Liver (tissue), 3 donors: ENCODE measurements at regions not wholly inside any gene's neighbourhood (a gene's known extent, or its start where the extent isn't known, plus 50 kb on each side); places are given as distances from the start of the nearest gene placed in this dataset.
"Not testable (repeated sequence)": the region's sequence is repeated elsewhere in the genome, so short reads cannot be mapped to it uniquely, and the experiment has no call there.

ENCODE experiments used
- GABPA ChIP-seq, 2 donors: IDR thresholded peaks in 1 of 2; conservative IDR thresholded peaks in 1 of 2; 2 replicates each; pipeline ENCODE4 v1.6.1; 2016; ENCODE audit warnings: antibody characterized with exemption in 2 of 2, mild to moderate bottlenecking in 1 of 2, moderate library complexity in 1 of 2
- JUND ChIP-seq, 2 donors: IDR thresholded peaks; 2 replicates each; pipeline ENCODE4 v1.6.1; 2016; ENCODE audit warnings: antibody characterized with exemption in 2 of 2
- RAD21 ChIP-seq, 2 donors: IDR thresholded peaks; 2 replicates each; pipeline ENCODE4 v1.6.1; 2016; ENCODE audit warnings: antibody characterized with exemption in 2 of 2, mild to moderate bottlenecking in 2 of 2
- TAF1 ChIP-seq: conservative IDR thresholded peaks from 2 replicates; pipeline ENCODE4 v1.6.1; 2016; ENCODE audit warnings: antibody characterized with exemption, mild to moderate bottlenecking
- TF ChIP-seq, protein P1 (sequence below): fragments of 150-350 bp; IDR thresholded peaks from 2 replicates; pipeline ENCODE4 v1.5.1; 2017; ENCODE audit warnings: improper control_type of control experiment, low read depth, low read length; ENCODE audit not compliant: missing input control
- TF ChIP-seq, protein P2 (sequence below): IDR thresholded peaks from 2 replicates; pipeline ENCODE4 v1.6.1; 2016; ENCODE audit warnings: antibody characterized with exemption
- TF ChIP-seq, protein P3 (sequence below): IDR thresholded peaks from 2 replicates; pipeline ENCODE4 v1.6.1; 2016; ENCODE audit warnings: antibody characterized with exemption, mild to moderate bottlenecking
- TF ChIP-seq, protein P4 (sequence below): IDR thresholded peaks from 2 replicates; pipeline ENCODE4 v1.6.1; 2016; ENCODE audit warnings: antibody characterized with exemption
- TF ChIP-seq, protein P5 (sequence below): IDR thresholded peaks from 2 replicates; pipeline ENCODE4 v1.6.1; 2016; ENCODE audit warnings: antibody characterized with exemption
- donor health status: healthy.
- donor health status: healthy.

DNA sequence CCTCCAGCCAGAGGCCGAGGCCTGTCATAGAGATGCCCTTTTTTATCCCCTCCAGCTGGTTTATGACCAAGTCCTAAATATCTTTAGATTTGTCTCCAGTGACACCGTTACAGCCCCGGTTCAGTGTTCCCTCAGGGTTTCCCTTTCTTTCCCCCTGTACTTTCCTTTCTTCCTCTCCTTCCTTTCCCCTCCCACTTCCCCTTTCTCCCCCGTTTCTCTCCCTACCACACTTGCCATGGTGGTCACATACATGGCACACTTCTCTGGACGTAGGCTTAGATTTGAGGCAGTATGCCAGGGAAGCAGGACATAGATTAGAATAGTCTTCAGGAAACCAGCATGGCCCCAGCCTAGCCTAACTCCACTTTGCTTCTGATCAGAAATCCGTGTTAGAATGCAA lies 188.3 kb downstream of the OR4M2 start:
- TF ChIP-seq, protein P1, sequence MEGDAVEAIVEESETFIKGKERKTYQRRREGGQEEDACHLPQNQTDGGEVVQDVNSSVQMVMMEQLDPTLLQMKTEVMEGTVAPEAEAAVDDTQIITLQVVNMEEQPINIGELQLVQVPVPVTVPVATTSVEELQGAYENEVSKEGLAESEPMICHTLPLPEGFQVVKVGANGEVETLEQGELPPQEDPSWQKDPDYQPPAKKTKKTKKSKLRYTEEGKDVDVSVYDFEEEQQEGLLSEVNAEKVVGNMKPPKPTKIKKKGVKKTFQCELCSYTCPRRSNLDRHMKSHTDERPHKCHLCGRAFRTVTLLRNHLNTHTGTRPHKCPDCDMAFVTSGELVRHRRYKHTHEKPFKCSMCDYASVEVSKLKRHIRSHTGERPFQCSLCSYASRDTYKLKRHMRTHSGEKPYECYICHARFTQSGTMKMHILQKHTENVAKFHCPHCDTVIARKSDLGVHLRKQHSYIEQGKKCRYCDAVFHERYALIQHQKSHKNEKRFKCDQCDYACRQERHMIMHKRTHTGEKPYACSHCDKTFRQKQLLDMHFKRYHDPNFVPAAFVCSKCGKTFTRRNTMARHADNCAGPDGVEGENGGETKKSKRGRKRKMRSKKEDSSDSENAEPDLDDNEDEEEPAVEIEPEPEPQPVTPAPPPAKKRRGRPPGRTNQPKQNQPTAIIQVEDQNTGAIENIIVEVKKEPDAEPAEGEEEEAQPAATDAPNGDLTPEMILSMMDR: not testable (repeated sequence)
- not testable (repeated sequence) for TF ChIP-seq JUND (IDR thresholded peaks at IDR 0.05); RAD21 (IDR thresholded peaks at IDR 0.05); GABPA (IDR thresholded peaks at IDR 0.05 in 1 of 2, conservative IDR thresholded peaks at IDR 0.05 in 1 of 2); TAF1
- TF ChIP-seq, protein P2, sequence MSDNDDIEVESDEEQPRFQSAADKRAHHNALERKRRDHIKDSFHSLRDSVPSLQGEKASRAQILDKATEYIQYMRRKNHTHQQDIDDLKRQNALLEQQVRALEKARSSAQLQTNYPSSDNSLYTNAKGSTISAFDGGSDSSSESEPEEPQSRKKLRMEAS: not testable (repeated sequence)
- TF ChIP-seq, protein P3, sequence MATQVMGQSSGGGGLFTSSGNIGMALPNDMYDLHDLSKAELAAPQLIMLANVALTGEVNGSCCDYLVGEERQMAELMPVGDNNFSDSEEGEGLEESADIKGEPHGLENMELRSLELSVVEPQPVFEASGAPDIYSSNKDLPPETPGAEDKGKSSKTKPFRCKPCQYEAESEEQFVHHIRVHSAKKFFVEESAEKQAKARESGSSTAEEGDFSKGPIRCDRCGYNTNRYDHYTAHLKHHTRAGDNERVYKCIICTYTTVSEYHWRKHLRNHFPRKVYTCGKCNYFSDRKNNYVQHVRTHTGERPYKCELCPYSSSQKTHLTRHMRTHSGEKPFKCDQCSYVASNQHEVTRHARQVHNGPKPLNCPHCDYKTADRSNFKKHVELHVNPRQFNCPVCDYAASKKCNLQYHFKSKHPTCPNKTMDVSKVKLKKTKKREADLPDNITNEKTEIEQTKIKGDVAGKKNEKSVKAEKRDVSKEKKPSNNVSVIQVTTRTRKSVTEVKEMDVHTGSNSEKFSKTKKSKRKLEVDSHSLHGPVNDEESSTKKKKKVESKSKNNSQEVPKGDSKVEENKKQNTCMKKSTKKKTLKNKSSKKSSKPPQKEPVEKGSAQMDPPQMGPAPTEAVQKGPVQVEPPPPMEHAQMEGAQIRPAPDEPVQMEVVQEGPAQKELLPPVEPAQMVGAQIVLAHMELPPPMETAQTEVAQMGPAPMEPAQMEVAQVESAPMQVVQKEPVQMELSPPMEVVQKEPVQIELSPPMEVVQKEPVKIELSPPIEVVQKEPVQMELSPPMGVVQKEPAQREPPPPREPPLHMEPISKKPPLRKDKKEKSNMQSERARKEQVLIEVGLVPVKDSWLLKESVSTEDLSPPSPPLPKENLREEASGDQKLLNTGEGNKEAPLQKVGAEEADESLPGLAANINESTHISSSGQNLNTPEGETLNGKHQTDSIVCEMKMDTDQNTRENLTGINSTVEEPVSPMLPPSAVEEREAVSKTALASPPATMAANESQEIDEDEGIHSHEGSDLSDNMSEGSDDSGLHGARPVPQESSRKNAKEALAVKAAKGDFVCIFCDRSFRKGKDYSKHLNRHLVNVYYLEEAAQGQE: not testable (repeated sequence)
- TF ChIP-seq, protein P4, sequence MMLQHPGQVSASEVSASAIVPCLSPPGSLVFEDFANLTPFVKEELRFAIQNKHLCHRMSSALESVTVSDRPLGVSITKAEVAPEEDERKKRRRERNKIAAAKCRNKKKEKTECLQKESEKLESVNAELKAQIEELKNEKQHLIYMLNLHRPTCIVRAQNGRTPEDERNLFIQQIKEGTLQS: not testable (repeated sequence)
- TF ChIP-seq, protein P5, sequence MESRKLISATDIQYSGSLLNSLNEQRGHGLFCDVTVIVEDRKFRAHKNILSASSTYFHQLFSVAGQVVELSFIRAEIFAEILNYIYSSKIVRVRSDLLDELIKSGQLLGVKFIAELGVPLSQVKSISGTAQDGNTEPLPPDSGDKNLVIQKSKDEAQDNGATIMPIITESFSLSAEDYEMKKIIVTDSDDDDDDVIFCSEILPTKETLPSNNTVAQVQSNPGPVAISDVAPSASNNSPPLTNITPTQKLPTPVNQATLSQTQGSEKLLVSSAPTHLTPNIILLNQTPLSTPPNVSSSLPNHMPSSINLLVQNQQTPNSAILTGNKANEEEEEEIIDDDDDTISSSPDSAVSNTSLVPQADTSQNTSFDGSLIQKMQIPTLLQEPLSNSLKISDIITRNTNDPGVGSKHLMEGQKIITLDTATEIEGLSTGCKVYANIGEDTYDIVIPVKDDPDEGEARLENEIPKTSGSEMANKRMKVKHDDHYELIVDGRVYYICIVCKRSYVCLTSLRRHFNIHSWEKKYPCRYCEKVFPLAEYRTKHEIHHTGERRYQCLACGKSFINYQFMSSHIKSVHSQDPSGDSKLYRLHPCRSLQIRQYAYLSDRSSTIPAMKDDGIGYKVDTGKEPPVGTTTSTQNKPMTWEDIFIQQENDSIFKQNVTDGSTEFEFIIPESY: not testable (repeated sequence)
